B cell (primary cell): ENCODE measurements at regions not wholly inside any gene's neighbourhood (a gene's known extent, or its start where the extent isn't known, plus 50 kb on each side); places are given as distances from the start of the nearest gene placed in this dataset.

ENCODE experiments used
- ATAC-seq: fragments of 200-7000 bp; cut with Tn5 transposase; one replicate; pipeline ENCODE4 v1.10.0; 2021; ENCODE audit warnings: low read depth, mild to moderate bottlenecking, moderate number of reproducible peaks, moderate library complexity
- CTCF ChIA-PET: fragments of 350-600 bp; sonication (Branson Sonifier 250); formaldehyde crosslinking; loops from one replicate; lab custom pipeline; 2021; ENCODE audit warnings: antibody characterized with exemption, inconsistent platforms; lab: Charles Lee
- POLR2A ChIA-PET: fragments of 350-600 bp; sonication (Branson Sonifier 250); formaldehyde crosslinking; loops from one replicate; lab custom pipeline; 2021; ENCODE audit warnings: antibody characterized with exemption; lab: Charles Lee
- DNase-seq: peaks from one replicate; pipeline ENCODE4 v3.0.0; 2013
- H2AFZ ChIP-seq: 2 replicates; pipeline ENCODE4 v1.6.1; 2012; ENCODE audit warnings: mild to moderate bottlenecking, low read depth, low read length; ENCODE audit not compliant: insufficient read depth, poor library complexity, severe bottlenecking
- H3K27ac ChIP-seq, 2 donors: 1 replicate in 1 of 2; 2 replicates in 1 of 2; pipeline ENCODE4 v1.5.1; 2012 to 2013; ENCODE audit warnings: low read length in 2 of 2, mild to moderate bottlenecking in 2 of 2, moderate library complexity in 1 of 2
- H3K27me3 ChIP-seq, 4 experiments: fragments of 200-600 bp in 1 of 4; sonication (generic) in 1 of 4; replicated peaks in 1 of 4; 1 replicate in 2 of 4; 2 replicates in 2 of 4; pipeline versions ENCODE4 v1.6.1 to v1.7.0; 2013 to 2016; ENCODE audit warnings: low read length in 3 of 4, mild to moderate bottlenecking in 2 of 4, mixed read lengths in 1 of 4, moderate library complexity in 1 of 4; ENCODE audit not compliant: insufficient read depth in 4 of 4, control insufficient read depth in 3 of 4; ENCODE audit errors: control extremely low read depth in 1 of 4
- H3K36me3 ChIP-seq, 2 experiments: replicated peaks in 1 of 2; 1 replicate in 1 of 2; 2 replicates in 1 of 2; pipeline versions ENCODE4 v1.6.1 to v1.7.1; 2013; ENCODE audit warnings: low read length in 1 of 2; ENCODE audit not compliant: insufficient read depth in 2 of 2, control insufficient read depth in 1 of 2; ENCODE audit errors: control extremely low read depth in 1 of 2, extremely low read depth in 1 of 2
- H3K4me1 ChIP-seq, 2 donors: fragments of 200-600 bp in 1 of 2; sonication (generic) in 1 of 2; 1 replicate in 1 of 2; 2 replicates in 1 of 2; pipeline versions ENCODE4 v1.5.1 to v1.6.1; 2013 to 2017; ENCODE audit warnings: low read length in 2 of 2; ENCODE audit not compliant: control insufficient read depth in 2 of 2, insufficient read depth in 2 of 2
- H3K4me2 ChIP-seq: replicated peaks from 2 replicates; pipeline ENCODE3; 2012; ENCODE audit warnings: mild to moderate bottlenecking, low read depth, low read length; ENCODE audit not compliant: poor library complexity, severe bottlenecking
- H3K4me3 ChIP-seq, 5 experiments: fragments of 200-600 bp in 1 of 5; sonication (generic) in 1 of 5; 1 replicate in 3 of 5; 2 replicates in 2 of 5; pipeline versions ENCODE4 v1.5.1 to v1.7.0; 2011 to 2016; ENCODE audit warnings: low read length in 4 of 5, mild to moderate bottlenecking in 4 of 5, low read depth in 2 of 5, control low read depth in 1 of 5, moderate library complexity in 1 of 5; ENCODE audit not compliant: insufficient read depth in 1 of 5; ENCODE audit errors: control extremely low read depth in 1 of 5, extremely low read depth in 1 of 5
- H3K79me2 ChIP-seq: fragments of 200-600 bp; sonication (generic); one replicate; pipeline ENCODE4 v1.6.0; 2016; ENCODE audit warnings: low read length; ENCODE audit not compliant: control insufficient read depth, insufficient read depth
- H3K9ac ChIP-seq: fragments of 200-600 bp; sonication (generic); 2 replicates; pipeline ENCODE4 v1.6.1; 2017; ENCODE audit warnings: mild to moderate bottlenecking, low read length, moderate library complexity
- H3K9me3 ChIP-seq, 3 donors: one replicate each; pipeline versions ENCODE4 v1.6.1 to v1.7.1; 2013; ENCODE audit warnings: low read length in 2 of 3; ENCODE audit not compliant: control insufficient read depth in 2 of 3, insufficient read depth in 1 of 3; ENCODE audit errors: control extremely low read depth in 1 of 3
- H4K20me1 ChIP-seq: 2 replicates; pipeline ENCODE4 v1.6.0; 2012; ENCODE audit warnings: mild to moderate bottlenecking, low read length; ENCODE audit not compliant: insufficient read depth, control insufficient read depth, poor library complexity, severe bottlenecking
- H3K27ac Mint-ChIP-seq: one replicate; pipeline ENCODE4 v1.8.0; 2021; ENCODE audit warnings: mixed read lengths
- H3K27me3 Mint-ChIP-seq: one replicate; pipeline ENCODE4 v1.8.0; 2021; ENCODE audit warnings: mixed read lengths
- H3K4me1 Mint-ChIP-seq: one replicate; pipeline ENCODE4 v1.8.0; 2021; ENCODE audit warnings: mixed read lengths
- H3K4me3 Mint-ChIP-seq: one replicate; pipeline ENCODE4 v1.8.0; 2021; ENCODE audit warnings: mixed read lengths
- H3K9me3 Mint-ChIP-seq: one replicate; pipeline ENCODE4 v1.8.0; 2022; ENCODE audit warnings: mixed read lengths; ENCODE audit not compliant: insufficient read depth
- CTCF ChIP-seq: fragments of 200-600 bp; IDR thresholded peaks from one replicate; pipeline ENCODE4 v1.8.0; 2022; ENCODE audit warnings: antibody characterized with exemption, mild to moderate bottlenecking
- EZH2 ChIP-seq: IDR thresholded peaks from 2 replicates; pipeline ENCODE4 v1.6.1; 2012; ENCODE audit warnings: borderline replicate concordance, low read depth, mild to moderate bottlenecking, moderate library complexity, low read length; ENCODE audit not compliant: insufficient read depth, poor library complexity, severe bottlenecking
- WGBS: methylation state at CpG from one replicate; pipeline ENCODE4 v1.1.5; 2013; ENCODE audit warnings: missing lambda C conversion rate; ENCODE audit not compliant: insufficient coverage; 5-methylcytosine and 5-hydroxymethylcytosine counted together
- intact Hi-C: fragments of 100-400 bp; cut with micrococcal nuclease; formaldehyde crosslinking; loops from one replicate; pipeline ENCODE4 v1.10.0; 2022

GRCh38 chr6:143612186-143612585 is 65.6 kb upstream of the PHACTR2 start:
- Histone ChIP-seq H3K4me3 (no peak overlapping the region), H3K4me1 (peaks cover 9% of the 10 kb centered on the region in 2 donors), H3K27me3 (no peaks in the 10 kb centered on the region), H3K36me3 (no peaks in the 10 kb centered on the region), H3K9me3 (no peaks in the 10 kb centered on the region), H4K20me1 (no peaks in the 10 kb centered on the region), H3K9ac (no peak overlapping the region), H3K79me2 (no peaks in the 10 kb centered on the region), H2AFZ (no peak overlapping the region), H3K4me2 (no peak overlapping the region), H3K27ac (no peak overlapping the region)
- intact Hi-C loops, result no loop called here
- TF ChIP-seq CTCF (no peak), EZH2 (no peak)
- ChIA-PET CTCF (no interaction called here), POLR2A (no interaction called here)
- Mint-ChIP-seq H3K9me3 (no peaks in the 10 kb centered on the region), H3K27ac (no peak overlapping the region), H3K27me3 (no peaks in the 10 kb centered on the region), H3K4me1 (peaks cover 16% of the 10 kb centered on the region), H3K4me3 (no peak overlapping the region)
- no peak for DNase-seq
- WGBS, result 100% methylated on average over 1 of the region's 1 CpG
- ATAC-seq, result no peak

GRCh38 chr6:143611580-143611979 is 66.2 kb upstream of the PHACTR2 start:
- Histone ChIP-seq H3K4me1 (peaks cover 9% of the 10 kb centered on the region in 2 donors), H3K27ac (no peak overlapping the region), H3K4me2 (no peak overlapping the region), H3K9ac (no peak overlapping the region), H3K9me3 (no peaks in the 10 kb centered on the region), H2AFZ (no peak overlapping the region), H3K36me3 (no peaks in the 10 kb centered on the region), H3K4me3 (no peak overlapping the region), H3K27me3 (no peaks in the 10 kb centered on the region), H3K79me2 (no peaks in the 10 kb centered on the region), H4K20me1 (no peaks in the 10 kb centered on the region)
- CTCF ChIA-PET, result interaction anchor here (1.5 kb wide), 1 partner anchor 31 kb away, joined by 4 read pairs; no protein-coding TSS in a partner anchor
- TF ChIP-seq EZH2 (no peak), CTCF (no peak)
- peaks cover 16% of the 10 kb centered on the region for H3K4me1 Mint-ChIP-seq
- H3K27ac Mint-ChIP-seq, result no peak overlapping the region
- DNase-seq, result no peak
- POLR2A ChIA-PET, result no interaction called here
- ATAC-seq, result no peak
- intact Hi-C loops, result no loop called here
- no peaks in the 10 kb centered on the region for H3K27me3 Mint-ChIP-seq
- WGBS, result 94% methylated on average over 5 of the region's 5 CpGs
- H3K4me3 Mint-ChIP-seq, result no peak overlapping the region
- no peaks in the 10 kb centered on the region for H3K9me3 Mint-ChIP-seq
